Osteocyte (in vitro differentiated cells): ENCODE measurements at regions not wholly inside any gene's neighbourhood (a gene's known extent, or its start where the extent isn't known, plus 50 kb on each side); places are given as distances from the start of the nearest gene placed in this dataset.

Source experiments
- DNase-seq: peaks from one replicate; pipeline ENCODE4 v3.0.0; 2021; ENCODE audit warnings: mixed read lengths; ENCODE audit not compliant: unreplicated experiment; ENCODE audit errors: extremely low spot score
- H3K27ac Mint-ChIP-seq: one replicate; pipeline ENCODE4 v1.8.0; 2021; ENCODE audit warnings: mild to moderate bottlenecking, mixed read lengths; ENCODE audit not compliant: unreplicated experiment
- H3K27me3 Mint-ChIP-seq: one replicate; pipeline ENCODE4 v1.8.0; 2021; ENCODE audit warnings: mixed read lengths; ENCODE audit not compliant: unreplicated experiment
- H3K36me3 Mint-ChIP-seq: one replicate; pipeline ENCODE4 v1.8.0; 2021; ENCODE audit warnings: mixed read lengths; ENCODE audit not compliant: unreplicated experiment
- H3K4me1 Mint-ChIP-seq: one replicate; pipeline ENCODE4 v1.8.0; 2021; ENCODE audit warnings: mixed read lengths; ENCODE audit not compliant: unreplicated experiment
- H3K4me3 Mint-ChIP-seq: one replicate; pipeline ENCODE4 v1.8.0; 2021; ENCODE audit warnings: mild to moderate bottlenecking, moderate library complexity, mixed read lengths; ENCODE audit not compliant: unreplicated experiment
- H3K9me3 Mint-ChIP-seq: one replicate; pipeline ENCODE4 v1.8.0; 2021; ENCODE audit warnings: mixed read lengths; ENCODE audit not compliant: unreplicated experiment
- TF ChIP-seq, protein P1 (sequence below): fragments of 200-600 bp; sonication (generic); IDR thresholded peaks from 2 replicates; pipeline ENCODE4 v1.5.0; 2021; ENCODE audit warnings: antibody characterized with exemption, mild to moderate bottlenecking, moderate library complexity

DNA sequence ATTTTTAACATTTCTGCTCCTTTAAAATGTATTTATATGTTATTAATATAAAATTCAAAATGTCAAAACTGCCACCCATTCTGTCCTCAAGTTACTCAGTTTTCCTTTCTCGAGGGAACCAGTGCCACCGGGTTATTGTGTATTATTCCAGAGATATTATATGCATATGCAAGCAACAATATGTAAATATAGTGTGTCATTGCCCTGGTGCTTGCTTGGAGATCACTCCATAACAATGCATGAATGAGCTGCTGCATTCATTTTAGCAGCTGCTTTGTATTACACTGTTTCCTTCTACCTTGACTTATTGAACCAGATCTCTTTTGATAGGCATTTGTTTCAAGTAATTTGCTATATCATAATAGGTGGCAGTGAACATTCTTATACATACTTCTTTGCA lies 509.1 kb downstream of the MCTP2 start:
- Mint-ChIP-seq H3K4me3 (no peak overlapping the region), H3K36me3 (no peaks in the 10 kb centered on the region), H3K27ac (no peak overlapping the region), H3K9me3 (peaks cover 7% of the 10 kb centered on the region), H3K4me1 (no peaks in the 10 kb centered on the region), H3K27me3 (no peaks in the 10 kb centered on the region)
- DNase-seq, result no peak
- TF ChIP-seq, protein P1, sequence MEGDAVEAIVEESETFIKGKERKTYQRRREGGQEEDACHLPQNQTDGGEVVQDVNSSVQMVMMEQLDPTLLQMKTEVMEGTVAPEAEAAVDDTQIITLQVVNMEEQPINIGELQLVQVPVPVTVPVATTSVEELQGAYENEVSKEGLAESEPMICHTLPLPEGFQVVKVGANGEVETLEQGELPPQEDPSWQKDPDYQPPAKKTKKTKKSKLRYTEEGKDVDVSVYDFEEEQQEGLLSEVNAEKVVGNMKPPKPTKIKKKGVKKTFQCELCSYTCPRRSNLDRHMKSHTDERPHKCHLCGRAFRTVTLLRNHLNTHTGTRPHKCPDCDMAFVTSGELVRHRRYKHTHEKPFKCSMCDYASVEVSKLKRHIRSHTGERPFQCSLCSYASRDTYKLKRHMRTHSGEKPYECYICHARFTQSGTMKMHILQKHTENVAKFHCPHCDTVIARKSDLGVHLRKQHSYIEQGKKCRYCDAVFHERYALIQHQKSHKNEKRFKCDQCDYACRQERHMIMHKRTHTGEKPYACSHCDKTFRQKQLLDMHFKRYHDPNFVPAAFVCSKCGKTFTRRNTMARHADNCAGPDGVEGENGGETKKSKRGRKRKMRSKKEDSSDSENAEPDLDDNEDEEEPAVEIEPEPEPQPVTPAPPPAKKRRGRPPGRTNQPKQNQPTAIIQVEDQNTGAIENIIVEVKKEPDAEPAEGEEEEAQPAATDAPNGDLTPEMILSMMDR, result no peak

DNA sequence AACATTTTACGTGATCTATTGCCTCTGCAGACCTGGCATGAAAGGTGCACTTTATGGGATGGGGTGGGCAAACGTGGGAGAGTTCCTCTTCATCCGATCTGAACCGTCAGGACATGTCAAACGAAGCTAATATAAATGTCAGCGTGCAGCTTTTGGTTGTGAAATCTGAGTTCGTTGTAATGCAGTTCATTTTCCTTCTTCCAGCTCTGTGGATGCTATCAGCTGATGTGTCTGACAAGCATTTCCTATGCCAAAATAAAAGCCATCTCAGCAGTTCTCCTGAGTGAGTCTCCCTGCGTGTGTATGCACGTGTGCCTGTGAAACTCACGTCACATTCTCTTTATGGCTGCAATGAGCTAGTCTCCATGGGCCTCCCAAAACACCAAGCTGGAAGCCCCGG lies 512.3 kb downstream of the MCTP2 start:
- no peaks in the 10 kb centered on the region for H3K27me3 Mint-ChIP-seq
- H3K9me3 Mint-ChIP-seq, result peaks cover 11% of the 10 kb centered on the region
- no peaks in the 10 kb centered on the region for H3K36me3 Mint-ChIP-seq
- no peak for DNase-seq
- H3K4me3 Mint-ChIP-seq, result no peak overlapping the region
- no peaks in the 10 kb centered on the region for H3K4me1 Mint-ChIP-seq
- TF ChIP-seq, protein P1, result no peak
- H3K27ac Mint-ChIP-seq, result no peak overlapping the region

DNA sequence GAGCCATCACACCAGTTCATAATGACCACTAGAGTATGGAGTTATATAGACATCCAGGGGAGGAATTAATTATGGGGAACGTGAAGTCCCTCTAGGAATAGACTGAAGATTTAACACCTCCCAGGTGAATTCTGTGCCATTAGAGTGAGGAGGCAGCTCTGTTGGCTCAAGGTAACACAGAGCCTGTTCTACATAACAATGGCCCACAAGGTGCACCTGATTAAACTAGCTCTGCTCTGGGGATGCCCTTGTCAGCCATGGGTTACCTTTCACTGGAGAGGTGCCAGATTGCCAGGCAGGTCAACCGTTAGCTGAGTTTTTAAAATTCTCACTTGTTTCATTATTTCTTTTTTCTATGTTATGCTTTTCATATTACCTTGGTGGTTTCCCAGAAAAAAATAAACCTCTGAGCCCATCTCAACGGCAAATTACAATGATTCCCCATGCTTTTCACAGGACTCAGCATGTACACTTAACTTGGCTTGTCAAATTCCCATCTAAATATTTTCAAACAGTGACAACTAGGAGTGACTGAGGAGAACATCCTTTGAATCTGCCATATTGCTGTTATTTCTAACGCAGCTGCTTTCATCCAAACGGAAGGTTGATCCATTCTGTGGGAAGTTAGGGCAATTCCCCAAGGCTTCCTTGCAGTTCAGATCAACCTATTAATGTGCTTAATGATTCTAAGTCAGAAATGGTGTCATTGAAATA lies 512.9 kb downstream of the MCTP2 start:
- Mint-ChIP-seq H3K4me1 (no peaks in the 10 kb centered on the region), H3K27ac (no peak overlapping the region), H3K27me3 (no peaks in the 10 kb centered on the region), H3K9me3 (peaks cover 11% of the 10 kb centered on the region), H3K36me3 (no peaks in the 10 kb centered on the region), H3K4me3 (no peak overlapping the region)
- DNase-seq, result no peak
- TF ChIP-seq, protein P1, result no peak

DNA sequence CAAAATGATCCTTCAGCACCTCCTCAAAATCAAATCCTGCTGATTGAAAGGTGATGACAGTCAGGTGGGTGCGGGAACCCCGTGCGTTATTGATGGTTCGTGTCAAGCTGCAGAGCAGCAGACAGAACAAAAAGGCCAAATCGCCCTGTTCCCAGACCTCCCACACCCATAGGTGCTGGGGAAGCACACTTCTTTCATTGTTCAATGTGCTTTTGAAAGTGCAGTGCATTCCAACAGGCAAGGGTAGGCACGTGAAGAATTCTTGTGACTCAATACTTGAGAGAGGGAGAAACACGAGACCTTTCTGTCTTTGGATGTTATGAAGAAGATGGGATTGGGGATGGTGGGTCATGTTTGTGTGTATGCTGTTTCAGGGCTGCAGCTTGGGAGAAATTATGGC lies 514.0 kb downstream of the MCTP2 start:
- H3K27me3 Mint-ChIP-seq, result no peaks in the 10 kb centered on the region
- no peak overlapping the region for H3K27ac Mint-ChIP-seq
- H3K4me1 Mint-ChIP-seq, result no peaks in the 10 kb centered on the region
- H3K4me3 Mint-ChIP-seq, result no peak overlapping the region
- DNase-seq, result no peak
- no peaks in the 10 kb centered on the region for H3K36me3 Mint-ChIP-seq
- peaks cover 11% of the 10 kb centered on the region for H3K9me3 Mint-ChIP-seq
- TF ChIP-seq, protein P1, result no peak

DNA sequence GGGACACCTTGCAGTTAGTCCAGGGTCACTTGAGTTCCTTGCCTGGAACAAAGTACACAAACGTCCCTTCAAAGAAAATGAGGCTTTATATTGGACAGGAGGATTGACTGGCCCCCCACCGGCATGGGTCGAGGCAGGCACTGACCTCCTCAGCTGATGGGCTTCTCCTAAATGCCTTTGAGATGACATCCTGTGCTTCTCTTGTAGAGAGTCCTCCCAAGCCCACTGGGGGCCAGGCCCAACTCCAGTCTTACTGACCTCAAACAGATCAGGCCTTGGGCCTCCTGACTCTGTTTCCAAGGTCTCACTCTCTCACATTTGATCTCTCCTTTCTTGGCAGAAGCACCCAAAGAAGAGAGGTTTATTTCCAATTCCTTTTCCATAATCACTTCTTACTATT lies 516.1 kb downstream of the MCTP2 start:
- no peak for DNase-seq
- TF ChIP-seq, protein P1, result no peak
- Mint-ChIP-seq H3K4me3 (no peak overlapping the region), H3K4me1 (no peaks in the 10 kb centered on the region), H3K27ac (no peak overlapping the region), H3K9me3 (peaks cover 30% of the 10 kb centered on the region), H3K36me3 (no peaks in the 10 kb centered on the region), H3K27me3 (no peaks in the 10 kb centered on the region)
